PC-9 (cell line): ENCODE measurements at regions not wholly inside any gene's neighbourhood (a gene's known extent, or its start where the extent isn't known, plus 50 kb on each side); places are given as distances from the start of the nearest gene placed in this dataset.

Source experiments
- BruUV-seq: library from RNA; stranded (reverse); fragments of 400-500 nt; replicated peaks from 2 replicates; lab custom pipeline; 2021; lab: Mats Ljungman, UMichigan
- CTCF ChIA-PET: fragments of 300-600 bp; sonication (Branson Sonifier 250); formaldehyde crosslinking; loops from one replicate; lab custom pipeline; 2022; ENCODE audit warnings: antibody characterized with exemption; lab: Charles Lee
- POLR2A ChIA-PET: fragments of 300-600 bp; sonication (Branson Sonifier 250); formaldehyde crosslinking; loops from one replicate; lab custom pipeline; 2022; ENCODE audit warnings: antibody characterized with exemption; ENCODE audit not compliant: unreplicated experiment; lab: Charles Lee
- DNase-seq, 2 experiments: peaks; one replicate each; pipeline versions ENCODE4 v3.0.0 to v3.0.0-alpha.2; 2015 to 2022; ENCODE audit warnings: mixed read lengths in 1 of 2
- H2AFZ ChIP-seq: fragments of 200-600 bp; sonication (generic); 2 replicates; pipeline ENCODE4 v1.8.1; 2017; ENCODE audit warnings: antibody characterized with exemption
- H3F3A ChIP-seq: fragments of 200-600 bp; sonication (generic); 2 replicates; pipeline ENCODE4 v1.8.1; 2017; ENCODE audit warnings: antibody characterized with exemption, mild to moderate bottlenecking, low read depth; ENCODE audit not compliant: insufficient read depth
- H3K27ac ChIP-seq: fragments of 200-600 bp; sonication (generic); 2 replicates; pipeline ENCODE4 v1.6.1; 2016; ENCODE audit warnings: mixed run types
- H3K27me3 ChIP-seq: fragments of 200-600 bp; sonication (generic); 2 replicates; pipeline ENCODE4 v1.6.1; 2016; ENCODE audit warnings: low read depth, mixed run types; ENCODE audit not compliant: insufficient read depth
- H3K36me3 ChIP-seq: fragments of 200-600 bp; sonication (generic); 2 replicates; pipeline ENCODE4 v1.6.1; 2016; ENCODE audit warnings: low read depth, mixed run types
- H3K4me1 ChIP-seq: fragments of 200-600 bp; sonication (generic); replicated peaks from 2 replicates; pipeline ENCODE4 v1.6.1; 2016; ENCODE audit warnings: mixed run types; ENCODE audit not compliant: insufficient read depth
- H3K4me2 ChIP-seq: fragments of 200-600 bp; sonication (generic); 2 replicates; pipeline ENCODE4 v1.6.1; 2017; ENCODE audit warnings: mixed run types
- H3K4me3 ChIP-seq: fragments of 200-600 bp; sonication (generic); 2 replicates; pipeline ENCODE4 v1.6.1; 2016; ENCODE audit warnings: mixed run types
- H3K79me2 ChIP-seq: fragments of 200-600 bp; sonication (generic); 2 replicates; pipeline ENCODE4 v1.6.1; 2017; ENCODE audit warnings: low read depth, mixed run types
- H3K9me2 ChIP-seq: fragments of 200-600 bp; sonication (generic); 2 replicates; pipeline ENCODE4 v1.8.1; 2017; ENCODE audit warnings: mild to moderate bottlenecking; ENCODE audit not compliant: insufficient read depth
- H3K9me3 ChIP-seq: fragments of 200-600 bp; sonication (generic); 2 replicates; pipeline ENCODE4 v1.8.1; 2016; ENCODE audit warnings: low read depth; ENCODE audit not compliant: insufficient read depth
- H4K20me1 ChIP-seq: fragments of 200-600 bp; sonication (generic); 2 replicates; pipeline ENCODE4 v1.8.1; 2017; ENCODE audit not compliant: insufficient read depth
- EZH2 ChIP-seq: fragments of 200-600 bp; sonication (generic); IDR thresholded peaks from 2 replicates; pipeline ENCODE4 v1.8.0; 2017; ENCODE audit warnings: antibody characterized with exemption, low read depth
- intact Hi-C: fragments of 100-400 bp; cut with micrococcal nuclease; formaldehyde crosslinking; loops from one replicate; pipeline ENCODE4 v1.10.0; 2022; ENCODE audit not compliant: unreplicated experiment
- TF ChIP-seq, protein P1 (sequence below): fragments of 200-600 bp; sonication (generic); conservative IDR thresholded peaks from 2 replicates; pipeline ENCODE4 v1.6.1; 2017; ENCODE audit warnings: mixed run types, antibody characterized with exemption, mild to moderate bottlenecking, moderate library complexity

DNA sequence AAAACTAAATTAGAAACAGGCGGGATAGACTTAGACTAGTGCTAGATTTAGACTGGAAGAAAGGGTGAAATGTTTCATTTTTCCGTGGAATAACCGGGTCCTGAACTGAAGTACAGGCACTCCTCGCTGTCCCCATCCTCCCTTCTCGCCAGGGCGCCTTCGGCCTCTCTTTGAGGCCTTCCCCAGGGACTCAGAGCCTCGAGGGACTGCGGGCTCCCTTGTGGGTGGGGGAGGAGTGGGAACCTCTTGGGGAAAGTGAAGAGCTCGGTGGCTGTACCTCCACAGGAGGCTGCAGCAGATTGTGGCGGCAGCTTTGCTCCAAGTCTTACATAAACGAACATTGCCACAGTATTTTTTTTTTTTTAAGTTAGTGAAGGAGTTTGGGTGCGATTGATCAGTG, 1988.8 kb upstream of the FLRT2 start:
- H3K9me2 ChIP-seq, result no peaks in the 10 kb centered on the region
- H2AFZ ChIP-seq, result no peak overlapping the region
- intact Hi-C loops, result no loop called here
- no peak overlapping the region for H3K27ac ChIP-seq
- no peaks in the 10 kb centered on the region for H3K79me2 ChIP-seq
- CTCF ChIA-PET, result no interaction called here
- DNase-seq, result no peak
- TF ChIP-seq EZH2, result no peak
- TF ChIP-seq, protein P1, sequence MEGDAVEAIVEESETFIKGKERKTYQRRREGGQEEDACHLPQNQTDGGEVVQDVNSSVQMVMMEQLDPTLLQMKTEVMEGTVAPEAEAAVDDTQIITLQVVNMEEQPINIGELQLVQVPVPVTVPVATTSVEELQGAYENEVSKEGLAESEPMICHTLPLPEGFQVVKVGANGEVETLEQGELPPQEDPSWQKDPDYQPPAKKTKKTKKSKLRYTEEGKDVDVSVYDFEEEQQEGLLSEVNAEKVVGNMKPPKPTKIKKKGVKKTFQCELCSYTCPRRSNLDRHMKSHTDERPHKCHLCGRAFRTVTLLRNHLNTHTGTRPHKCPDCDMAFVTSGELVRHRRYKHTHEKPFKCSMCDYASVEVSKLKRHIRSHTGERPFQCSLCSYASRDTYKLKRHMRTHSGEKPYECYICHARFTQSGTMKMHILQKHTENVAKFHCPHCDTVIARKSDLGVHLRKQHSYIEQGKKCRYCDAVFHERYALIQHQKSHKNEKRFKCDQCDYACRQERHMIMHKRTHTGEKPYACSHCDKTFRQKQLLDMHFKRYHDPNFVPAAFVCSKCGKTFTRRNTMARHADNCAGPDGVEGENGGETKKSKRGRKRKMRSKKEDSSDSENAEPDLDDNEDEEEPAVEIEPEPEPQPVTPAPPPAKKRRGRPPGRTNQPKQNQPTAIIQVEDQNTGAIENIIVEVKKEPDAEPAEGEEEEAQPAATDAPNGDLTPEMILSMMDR, result no peak
- H4K20me1 ChIP-seq, result no peaks in the 10 kb centered on the region
- no peaks in the 10 kb centered on the region for H3K27me3 ChIP-seq
- H3F3A ChIP-seq, result no peaks in the 10 kb centered on the region
- BruUV-seq, result no TSS peak
- H3K9me3 ChIP-seq, result no peaks in the 10 kb centered on the region
- H3K4me3 ChIP-seq, result no peak overlapping the region
- H3K36me3 ChIP-seq, result no peaks in the 10 kb centered on the region
- POLR2A ChIA-PET, result no interaction called here
- no peak overlapping the region for H3K4me2 ChIP-seq
- H3K4me1 ChIP-seq, result no peaks in the 10 kb centered on the region

DNA sequence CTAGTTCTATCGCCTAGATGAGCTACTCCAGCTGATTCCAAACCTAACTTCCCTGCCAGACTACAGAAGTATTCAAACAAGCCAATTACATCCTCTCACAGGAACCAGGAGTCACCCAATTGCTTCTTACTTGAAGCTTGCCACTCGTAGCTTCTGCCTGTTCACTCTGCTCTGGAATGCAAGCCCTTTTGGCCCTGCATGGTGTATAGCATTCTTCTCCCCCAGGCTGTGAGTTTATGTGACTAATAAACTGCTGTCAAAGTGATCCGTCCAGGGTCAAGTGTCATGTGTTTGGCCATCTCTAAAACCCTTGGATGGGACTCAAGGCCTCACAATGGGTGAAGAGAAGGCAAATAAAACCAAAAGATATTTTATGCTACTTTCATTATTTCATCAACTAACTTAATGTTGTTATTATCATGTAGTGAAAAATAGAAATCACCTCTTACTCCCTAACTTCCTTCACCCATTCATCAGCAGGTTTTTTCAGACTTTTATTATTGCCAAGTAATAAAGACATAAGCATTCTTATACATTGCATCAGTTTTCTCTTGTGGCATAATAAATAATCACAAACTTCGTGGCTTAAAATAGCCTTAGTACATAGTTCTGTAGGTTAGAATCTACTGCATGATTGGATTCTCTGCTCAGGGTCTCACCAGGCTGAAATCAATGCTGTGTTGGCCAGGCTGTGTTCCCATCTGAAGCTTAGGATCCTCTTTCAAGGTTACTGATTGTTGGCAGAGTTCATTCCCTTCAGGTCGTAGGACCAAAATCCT, 1981.7 kb upstream of the FLRT2 start:
- no peaks in the 10 kb centered on the region for H3F3A ChIP-seq
- H3K4me1 ChIP-seq, result no peaks in the 10 kb centered on the region
- TF ChIP-seq, protein P1, result no peak
- no peak for TF ChIP-seq EZH2
- no peak overlapping the region for H3K4me3 ChIP-seq
- no peak overlapping the region for H2AFZ ChIP-seq
- no peaks in the 10 kb centered on the region for H3K36me3 ChIP-seq
- no peaks in the 10 kb centered on the region for H3K9me2 ChIP-seq
- H3K9me3 ChIP-seq, result no peaks in the 10 kb centered on the region
- H3K27me3 ChIP-seq, result no peaks in the 10 kb centered on the region
- ChIA-PET CTCF (no interaction called here), POLR2A (no interaction called here)
- H3K79me2 ChIP-seq, result no peaks in the 10 kb centered on the region
- no TSS peak for BruUV-seq
- no peaks in the 10 kb centered on the region for H4K20me1 ChIP-seq
- intact Hi-C loops, result no loop called here
- no peak overlapping the region for H3K27ac ChIP-seq
- no peak for DNase-seq
- H3K4me2 ChIP-seq, result no peak overlapping the region

DNA sequence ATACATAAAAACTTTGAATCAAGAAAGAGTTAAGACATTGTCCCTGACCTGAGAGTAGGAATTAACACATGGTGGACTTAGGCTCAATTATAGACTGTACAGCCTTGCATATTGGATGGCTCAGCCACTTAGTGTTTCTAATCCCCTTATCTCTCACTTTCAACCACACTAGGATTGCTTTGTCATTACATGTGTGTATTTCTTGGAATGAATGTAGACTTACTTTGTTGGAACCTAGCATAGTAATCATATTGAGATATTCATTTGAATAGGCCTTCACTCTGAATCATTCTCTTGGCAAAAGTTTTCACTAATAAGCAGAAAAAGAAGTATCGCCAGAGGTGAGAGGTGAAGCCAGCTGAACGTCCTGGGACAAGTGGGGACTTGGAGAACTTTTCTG, 1973.9 kb upstream of the FLRT2 start:
- no peaks in the 10 kb centered on the region for H3K4me1 ChIP-seq
- no peak overlapping the region for H2AFZ ChIP-seq
- no TSS peak for BruUV-seq
- TF ChIP-seq, protein P1, result no peak
- no peak for TF ChIP-seq EZH2
- H3K9me2 ChIP-seq, result no peaks in the 10 kb centered on the region
- H3K79me2 ChIP-seq, result no peaks in the 10 kb centered on the region
- no peak for DNase-seq
- H3K4me2 ChIP-seq, result no peak overlapping the region
- no peaks in the 10 kb centered on the region for H3K9me3 ChIP-seq
- H3K4me3 ChIP-seq, result no peak overlapping the region
- no peaks in the 10 kb centered on the region for H3K27me3 ChIP-seq
- intact Hi-C loops, result no loop called here
- ChIA-PET CTCF (no interaction called here), POLR2A (no interaction called here)
- H3F3A ChIP-seq, result no peaks in the 10 kb centered on the region
- no peak overlapping the region for H3K27ac ChIP-seq
- H3K36me3 ChIP-seq, result no peaks in the 10 kb centered on the region
- H4K20me1 ChIP-seq, result no peaks in the 10 kb centered on the region
